Sciatic nerve (tissue), 2 donors: ENCODE measurements at regions not wholly inside any gene's neighbourhood (a gene's known extent, or its start where the extent isn't known, plus 50 kb on each side); places are given as distances from the start of the nearest gene placed in this dataset.

Experiments used
- ATAC-seq: fragments of 200-7000 bp; cut with Tn5 transposase; one replicate; pipeline ENCODE4 v1.9.1; 2020; ENCODE audit warnings: mild to moderate bottlenecking, moderate library complexity
- DNase-seq: peaks from one replicate; pipeline ENCODE4 v3.0.0-alpha.2; 2020; ENCODE audit warnings: low spot score
- intact Hi-C: fragments of 100-400 bp; cut with DNase I; formaldehyde crosslinking; loops from one replicate; pipeline ENCODE4 v1.14.2; 2022
- donor health status: DM: no; HTN: no; CAD: no.
- donor health status: DM: no; HTN: no; CAD: no.

DNA sequence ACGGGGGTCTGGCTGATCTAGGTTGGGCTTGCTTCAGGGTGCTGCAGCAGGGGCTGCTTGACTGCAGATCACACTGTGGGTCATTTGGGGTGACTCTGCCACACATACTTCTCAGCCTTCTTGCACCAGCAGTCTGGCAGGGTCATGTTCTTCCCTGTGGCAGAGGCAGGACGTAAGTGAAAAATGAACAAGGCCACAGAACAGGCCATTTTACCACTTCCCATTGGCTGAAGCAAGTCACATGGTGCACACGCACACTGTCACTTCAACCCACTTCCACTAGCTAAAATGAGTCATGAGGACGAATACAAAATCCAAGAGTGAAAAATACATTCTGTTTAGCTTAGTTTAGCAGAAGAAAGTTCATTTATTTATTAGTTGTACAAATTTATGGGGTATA is 168.6 kb upstream of the GGTLC1 start:
- ATAC-seq (no peak), DNase-seq (no peak)
- intact Hi-C loops = no loop called here

DNA sequence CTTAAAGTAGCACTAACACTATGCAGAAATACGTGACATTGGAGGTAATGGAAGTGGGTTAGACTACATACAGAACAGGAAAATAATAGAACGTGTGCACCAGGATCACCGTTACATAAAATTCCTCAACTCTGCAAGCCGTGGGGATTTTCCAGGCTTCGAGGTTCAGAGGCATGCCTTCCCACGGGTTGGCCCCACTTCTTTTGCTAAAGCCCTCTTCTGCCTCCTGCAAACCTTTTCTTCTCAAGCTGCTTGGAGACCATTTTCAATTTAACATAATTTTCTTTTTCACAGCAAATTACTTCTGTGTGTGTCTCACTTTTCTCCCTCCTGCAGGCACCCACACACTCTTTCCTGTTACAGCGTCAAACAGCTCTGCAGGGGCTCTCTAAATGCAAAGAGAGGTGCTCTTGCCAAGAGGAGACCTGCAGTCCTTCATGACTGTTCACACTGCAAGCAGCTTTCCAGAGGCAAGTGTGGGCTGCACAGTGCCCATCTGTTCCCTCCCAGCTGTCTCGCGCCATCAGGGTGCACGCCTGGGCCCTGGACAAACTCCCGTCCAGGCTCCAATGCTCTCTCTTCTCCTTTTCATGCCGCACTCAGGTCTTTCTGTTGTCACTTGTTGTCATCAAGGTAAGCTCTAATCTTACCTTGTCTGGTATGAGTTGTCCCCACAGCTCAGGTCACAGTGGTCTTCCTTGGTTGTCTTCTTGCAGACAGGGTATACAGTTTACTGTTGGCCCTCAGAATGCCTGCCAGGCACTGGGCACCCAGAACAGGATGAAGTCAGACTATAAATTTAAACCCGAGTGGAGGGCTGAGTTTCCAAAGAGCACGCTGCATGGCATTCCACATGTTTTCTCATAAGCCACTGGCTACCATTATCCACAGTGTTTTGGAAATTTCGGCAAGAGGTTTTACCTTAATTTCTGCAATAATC is 164.8 kb upstream of the GGTLC1 start:
- DNase-seq (no peak), ATAC-seq (no peak)
- intact Hi-C loops = no loop called here

DNA sequence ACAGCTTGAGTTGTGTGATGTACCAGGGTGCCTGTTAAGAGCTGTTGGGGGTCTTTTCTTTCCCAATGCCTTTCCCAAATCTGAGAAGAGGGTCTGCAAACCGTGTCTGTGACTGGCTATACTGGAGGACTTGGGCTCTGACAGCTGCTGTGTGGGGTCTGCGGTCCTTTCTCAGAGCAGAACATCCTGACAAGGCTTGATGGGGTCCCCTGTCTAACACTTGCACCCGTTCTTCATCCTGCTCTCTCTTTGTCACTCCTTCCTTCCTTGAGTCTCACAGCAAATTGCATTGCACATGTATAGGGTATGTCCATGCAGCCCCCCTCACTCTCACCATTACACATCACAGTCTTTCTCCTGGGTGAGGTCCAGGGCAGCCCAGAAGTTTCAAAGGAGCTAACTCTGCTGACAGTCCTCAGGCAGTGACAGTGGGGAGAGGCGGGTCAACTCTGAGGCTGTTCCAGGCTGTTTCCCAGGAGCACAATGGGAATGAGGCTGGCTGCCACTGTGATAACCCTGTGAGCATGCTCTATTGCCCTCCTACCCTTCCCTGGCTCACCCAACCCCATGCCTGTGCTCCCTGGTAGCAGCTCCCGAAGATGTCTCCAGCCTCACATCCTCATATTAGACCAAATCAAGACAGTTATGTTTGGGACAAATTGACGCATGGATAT is 163.2 kb upstream of the GGTLC1 start:
- ATAC-seq = no peak
- no peak for DNase-seq
- intact Hi-C loops = no loop called here

DNA sequence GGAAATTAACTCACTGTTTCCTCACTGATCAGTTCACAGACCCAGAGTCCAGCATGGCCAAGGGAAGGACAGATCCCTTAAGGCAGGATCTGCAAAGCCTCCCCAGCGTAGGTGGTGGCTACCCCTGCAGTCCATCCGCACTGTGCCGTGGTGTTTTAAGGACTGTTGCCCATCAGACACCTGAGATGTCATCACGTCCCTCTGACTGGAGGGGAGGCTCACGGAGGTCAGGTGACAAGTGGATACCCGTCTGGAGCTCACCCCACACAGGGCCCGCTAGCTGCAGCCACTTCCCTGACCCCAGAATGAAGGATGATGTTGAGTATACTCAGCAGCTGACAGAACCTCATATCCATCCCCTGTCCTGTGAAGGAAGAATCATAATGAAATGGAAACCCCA is 161.8 kb upstream of the GGTLC1 start:
- DNase-seq (no peak), ATAC-seq (no peak)
- intact Hi-C loops = no loop called here

DNA sequence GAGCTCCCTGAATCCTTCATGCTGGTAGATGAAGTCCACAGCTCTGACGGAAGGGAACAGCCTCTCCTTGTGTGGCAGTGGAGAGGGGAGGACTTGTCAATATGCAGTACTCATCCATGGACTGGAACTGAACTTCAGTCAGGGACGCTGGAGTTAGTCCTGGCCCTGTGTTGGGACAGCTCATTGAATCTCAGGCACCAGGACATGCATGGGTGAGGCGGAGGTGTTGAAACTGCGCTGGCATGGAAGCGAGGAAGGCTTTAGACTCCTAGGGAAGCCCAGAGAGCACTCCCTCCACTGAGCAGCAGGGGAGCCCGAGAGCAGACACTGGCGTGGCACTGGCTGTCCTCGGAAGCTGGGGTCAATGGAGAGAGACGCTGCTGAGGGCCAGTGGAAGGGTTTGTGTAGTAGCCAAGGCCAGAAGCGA is 161.3 kb upstream of the GGTLC1 start:
- intact Hi-C loops = no loop called here
- DNase-seq (no peak), ATAC-seq (no peak)

DNA sequence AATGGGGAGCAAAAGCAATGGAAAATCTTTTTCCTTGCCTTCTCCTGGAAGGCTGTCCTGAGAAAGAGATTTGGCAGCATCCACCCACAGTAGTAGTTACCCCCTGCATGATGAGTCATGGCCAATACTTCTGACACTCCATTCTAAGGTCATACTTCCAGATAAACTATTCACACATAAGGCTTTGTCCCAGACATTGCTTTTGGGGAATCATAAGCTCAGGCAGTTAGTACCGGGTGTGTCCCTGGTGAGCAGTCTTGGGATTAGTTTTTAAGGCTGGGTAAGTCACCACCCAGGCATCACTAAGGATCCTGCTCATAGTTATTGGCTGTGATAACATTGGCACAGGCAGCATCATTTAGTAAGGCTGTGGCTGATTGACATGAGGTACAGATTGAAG is 160.6 kb upstream of the GGTLC1 start:
- no peak for ATAC-seq
- intact Hi-C loops = no loop called here
- DNase-seq = no peak

DNA sequence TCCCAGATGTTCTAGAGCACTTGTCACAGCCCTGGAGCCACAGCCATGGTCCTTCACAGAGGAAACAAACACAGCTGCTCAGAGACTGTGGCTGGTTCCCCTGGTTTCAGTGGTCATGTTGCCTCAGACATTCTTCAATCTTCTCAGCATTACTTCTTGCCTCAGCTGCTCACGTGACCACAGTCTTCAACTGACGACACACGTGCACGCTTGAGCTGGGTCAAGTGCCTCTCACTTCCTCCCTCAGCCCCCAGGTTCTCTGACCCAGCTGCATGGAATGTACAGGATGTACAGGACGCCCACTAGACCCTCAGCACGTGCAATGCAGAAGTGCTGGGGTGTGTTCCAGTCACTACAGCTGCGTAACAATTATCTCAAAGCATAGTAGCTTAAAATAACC is 159.8 kb upstream of the GGTLC1 start:
- intact Hi-C loops = no loop called here
- ATAC-seq = no peak
- DNase-seq = no peak

DNA sequence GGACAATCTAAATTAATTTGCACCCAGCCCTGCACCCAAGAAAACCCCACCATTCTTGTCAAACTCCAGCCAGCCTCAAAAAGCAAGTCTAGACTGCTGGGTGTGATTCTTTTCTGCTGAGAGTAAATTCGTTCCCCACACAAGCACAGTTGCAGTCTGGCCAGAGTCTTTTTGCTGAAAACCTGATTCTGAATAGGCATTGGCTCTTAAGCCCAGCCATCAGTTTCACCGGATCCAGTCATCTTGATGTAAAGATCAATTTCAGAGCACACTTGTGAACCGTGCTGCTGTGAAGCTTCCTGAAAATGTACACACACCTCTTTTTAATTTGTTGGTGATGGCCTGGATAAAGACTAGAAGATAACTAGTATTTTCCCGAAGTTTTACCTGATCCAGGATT is 159.4 kb upstream of the GGTLC1 start:
- ATAC-seq (no peak), DNase-seq (no peak)
- intact Hi-C loops = no loop called here

DNA sequence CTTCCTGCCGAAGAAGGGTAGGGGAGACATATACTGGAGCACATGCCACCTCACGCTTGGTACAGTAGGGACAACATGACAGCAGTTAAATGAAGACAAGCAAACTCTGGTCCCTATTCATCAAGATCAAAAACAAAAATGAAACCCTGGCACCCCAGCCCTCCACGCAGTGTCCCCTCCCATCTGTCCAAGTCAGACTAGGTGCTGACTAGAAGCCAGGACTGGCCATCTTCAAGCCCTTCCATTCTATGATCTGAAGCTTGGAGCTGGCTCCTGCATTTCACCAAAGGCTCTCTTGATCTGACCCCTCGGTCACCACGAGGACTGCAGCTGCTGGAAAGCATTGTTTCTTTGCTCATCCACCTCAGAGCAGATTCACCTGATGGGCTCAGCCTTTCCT is 158.9 kb upstream of the GGTLC1 start:
- intact Hi-C loops = no loop called here
- no peak for ATAC-seq
- DNase-seq = no peak

DNA sequence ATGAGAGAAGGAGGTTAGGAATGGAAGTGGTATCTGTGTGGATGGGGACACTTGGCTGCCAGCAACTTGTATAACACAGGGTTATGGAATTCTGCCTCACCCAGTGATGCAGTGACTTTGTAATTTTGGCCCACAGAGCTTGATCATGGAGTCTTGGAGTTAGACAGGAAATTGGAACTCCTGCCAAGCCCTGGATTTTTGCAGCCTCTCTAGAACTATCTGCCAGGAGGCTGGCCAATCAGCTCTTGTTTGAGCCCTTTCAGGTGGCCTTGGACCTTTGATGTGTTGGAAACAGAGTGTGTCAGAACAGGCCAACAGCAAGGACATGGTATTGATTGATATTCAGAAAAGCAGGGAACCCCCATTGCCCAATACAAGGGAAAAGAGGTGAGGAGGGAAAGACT is 157.7 kb upstream of the GGTLC1 start:
- DNase-seq (no peak), ATAC-seq (no peak)
- intact Hi-C loops = no loop called here

DNA sequence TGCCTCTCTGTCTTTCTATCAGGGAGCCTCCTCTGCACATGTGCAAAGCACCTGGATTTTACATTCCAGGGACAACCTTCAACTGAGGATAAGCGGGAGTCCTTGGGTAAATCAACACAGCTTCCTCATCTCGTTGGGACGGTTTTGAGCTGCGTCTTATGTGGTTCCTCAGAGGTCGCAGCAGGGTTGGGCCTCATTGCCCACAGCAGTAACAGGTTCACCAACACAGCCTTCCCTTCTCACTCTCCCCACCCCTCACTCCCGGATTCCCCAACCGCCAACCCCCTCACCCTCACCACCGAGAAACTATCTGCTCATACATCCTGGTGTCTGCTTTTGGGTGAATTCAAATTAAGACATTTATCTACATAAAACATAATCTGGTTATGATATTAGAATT is 155.8 kb upstream of the GGTLC1 start:
- no peak for ATAC-seq
- DNase-seq = no peak
- intact Hi-C loops = no loop called here

DNA sequence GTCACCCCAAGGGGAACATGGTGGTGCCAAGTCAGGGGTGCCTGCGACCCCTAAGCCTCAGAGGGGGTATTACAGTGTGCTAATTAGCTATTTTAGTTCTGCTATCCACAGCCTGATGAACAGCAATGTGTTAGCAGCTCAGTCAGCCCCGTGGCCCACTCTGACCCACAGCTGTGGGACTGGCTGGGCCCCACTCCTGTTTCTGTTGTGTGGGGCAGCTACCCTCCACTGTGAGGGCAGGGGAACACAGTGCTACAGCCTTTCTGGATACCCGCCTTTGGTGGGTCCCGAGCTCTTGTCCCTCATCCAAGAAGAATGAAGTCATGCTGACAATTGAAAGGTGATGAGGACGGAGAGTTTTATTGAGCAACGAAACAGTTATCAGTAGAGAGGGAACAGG is 152.5 kb upstream of the GGTLC1 start:
- intact Hi-C loops = no loop called here
- DNase-seq = no peak
- ATAC-seq = no peak

DNA sequence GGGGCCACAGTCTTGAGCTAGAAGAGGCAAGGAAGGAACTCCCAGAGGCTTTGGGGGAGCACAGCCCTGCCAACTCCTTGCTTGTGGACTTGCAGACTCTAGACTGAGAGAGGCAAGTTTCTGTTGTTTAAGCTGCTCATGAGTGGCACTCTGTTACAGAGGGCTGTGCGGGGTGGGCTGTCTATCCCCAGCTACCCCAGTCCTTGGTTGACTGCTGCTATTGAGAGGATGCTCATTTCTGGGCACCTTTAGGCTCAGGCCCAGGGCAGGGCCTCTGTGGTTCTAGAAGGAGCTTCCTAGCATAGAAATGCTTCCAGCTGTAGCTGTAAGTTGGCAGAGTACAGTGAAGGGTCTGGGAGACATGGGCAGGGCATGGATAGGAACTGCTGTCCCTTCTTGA is 151.3 kb upstream of the GGTLC1 start:
- intact Hi-C loops = no loop called here
- DNase-seq (no peak), ATAC-seq (no peak)

DNA sequence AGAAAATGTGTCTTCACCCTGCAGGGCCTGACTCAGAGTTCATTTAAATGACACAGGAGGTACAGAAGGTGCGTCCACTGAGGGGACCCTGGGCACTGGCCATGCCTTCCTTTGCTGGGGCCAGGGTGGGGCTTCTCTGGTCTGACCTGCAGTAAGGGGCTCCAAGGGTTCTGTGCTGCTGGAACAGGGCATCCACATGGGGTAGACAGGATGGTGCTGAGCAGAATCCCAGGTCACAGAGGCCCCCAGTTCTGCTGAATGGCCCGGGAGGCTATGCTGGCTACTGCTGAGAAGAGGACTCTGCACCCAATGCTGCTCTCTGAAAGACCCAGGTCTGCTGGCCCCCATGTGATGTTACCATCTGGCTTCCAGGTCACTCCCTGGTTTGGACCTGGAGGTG is 150.4 kb upstream of the GGTLC1 start:
- intact Hi-C loops = no loop called here
- ATAC-seq (no peak), DNase-seq (no peak)

DNA sequence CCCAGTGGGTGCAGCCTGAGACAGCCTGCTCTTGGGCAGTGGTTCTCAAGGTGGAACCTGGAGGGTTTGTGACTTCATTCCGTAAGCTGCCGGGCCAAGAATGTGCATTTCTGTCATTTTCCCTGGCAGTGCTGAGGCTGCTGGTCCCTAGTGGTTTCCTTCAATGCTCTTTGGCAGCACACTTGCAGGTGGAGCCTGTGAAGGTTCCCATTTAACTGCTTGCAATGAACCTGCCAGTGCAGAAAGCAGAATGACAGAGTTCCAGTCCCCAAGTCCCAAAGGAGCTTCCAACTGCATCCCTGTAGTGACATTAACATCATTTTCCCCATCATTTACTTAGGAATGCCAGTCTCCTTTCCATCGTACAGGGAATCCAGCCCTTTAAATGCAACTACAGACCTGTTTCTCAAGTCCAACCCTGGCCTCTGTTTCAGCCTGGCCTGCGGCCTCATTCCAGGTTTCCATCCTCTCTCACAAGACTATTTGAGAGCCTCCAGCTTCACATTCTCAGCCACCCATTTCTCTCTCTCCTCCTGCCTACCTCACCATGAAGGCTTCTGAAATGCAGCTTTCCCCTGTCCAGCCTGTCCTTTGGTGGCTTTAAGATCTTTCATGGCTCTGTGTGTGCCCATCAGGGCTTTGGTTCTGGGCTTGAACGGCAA is 149.7 kb upstream of the GGTLC1 start:
- ATAC-seq = no peak
- intact Hi-C loops = no loop called here
- no peak for DNase-seq

DNA sequence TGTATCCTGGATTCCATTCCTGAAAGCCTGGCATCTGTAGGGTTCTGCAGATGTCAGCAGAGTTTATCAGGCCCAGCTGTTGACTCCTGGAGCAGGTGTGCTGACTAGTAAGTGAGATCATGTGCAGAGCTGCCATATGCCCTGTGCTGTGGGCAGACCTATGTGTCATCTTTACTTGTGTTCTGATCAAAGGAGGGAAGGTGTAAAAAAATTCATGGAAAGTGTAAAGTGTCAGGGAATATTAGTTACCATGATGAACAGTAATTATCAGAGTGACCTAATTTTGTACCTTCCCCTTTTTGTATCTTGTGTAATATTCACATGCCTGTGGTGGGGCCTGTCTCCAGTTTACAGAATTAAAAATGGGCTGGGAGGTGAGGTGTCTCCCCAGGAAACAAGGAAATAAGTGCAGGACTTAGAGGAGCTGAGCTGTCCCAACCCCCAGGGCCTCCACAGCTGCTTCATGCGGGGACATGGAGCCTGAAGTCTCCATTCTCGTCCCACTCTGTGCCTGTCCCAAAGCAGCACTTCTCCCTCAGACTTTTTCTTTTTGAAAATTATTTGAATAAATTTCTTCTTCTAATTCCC is 148.2 kb upstream of the GGTLC1 start:
- no peak for ATAC-seq
- no peak for DNase-seq
- intact Hi-C loops = no loop called here

DNA sequence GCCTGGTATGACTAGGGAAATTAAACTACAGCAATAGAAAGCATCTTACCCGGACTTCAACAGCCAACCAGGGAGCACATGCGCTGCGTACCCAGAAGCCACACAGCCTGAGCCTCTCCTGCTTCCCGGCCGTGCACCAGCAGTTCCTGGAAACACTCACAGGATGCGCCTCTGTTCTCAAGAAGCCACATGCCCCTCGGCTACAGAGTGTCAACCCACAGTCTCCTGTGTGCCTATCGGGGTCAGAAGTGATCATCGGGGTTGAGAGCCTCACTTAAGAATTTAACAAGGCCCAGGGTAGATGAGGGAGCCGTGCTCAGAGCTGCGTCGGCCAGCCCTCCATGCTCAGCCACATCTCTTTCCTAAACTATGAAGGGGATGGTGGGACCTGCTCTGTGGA is 147.2 kb upstream of the GGTLC1 start:
- no peak for ATAC-seq
- intact Hi-C loops = no loop called here
- no peak for DNase-seq

DNA sequence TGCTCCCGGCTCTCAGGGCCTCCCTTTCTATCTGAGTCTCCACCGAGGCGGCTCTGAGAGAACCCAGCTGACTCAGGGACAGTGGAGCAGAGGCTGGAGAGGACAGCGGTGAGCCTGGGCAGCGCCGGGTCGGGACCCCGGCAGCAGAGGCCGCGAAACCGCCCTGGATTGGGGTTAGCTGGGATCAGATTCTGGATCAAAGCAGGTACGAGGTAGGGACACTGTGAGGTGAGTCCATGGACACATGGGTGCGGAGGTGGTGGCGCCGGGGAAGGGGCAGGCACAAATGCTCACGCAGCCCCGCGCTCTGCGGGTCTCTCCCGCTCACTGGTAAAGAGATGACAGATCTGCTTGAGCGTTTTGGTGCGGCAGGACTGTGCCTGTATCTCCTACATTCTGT is 146.4 kb upstream of the GGTLC1 start:
- DNase-seq = no peak
- no peak for ATAC-seq

DNA sequence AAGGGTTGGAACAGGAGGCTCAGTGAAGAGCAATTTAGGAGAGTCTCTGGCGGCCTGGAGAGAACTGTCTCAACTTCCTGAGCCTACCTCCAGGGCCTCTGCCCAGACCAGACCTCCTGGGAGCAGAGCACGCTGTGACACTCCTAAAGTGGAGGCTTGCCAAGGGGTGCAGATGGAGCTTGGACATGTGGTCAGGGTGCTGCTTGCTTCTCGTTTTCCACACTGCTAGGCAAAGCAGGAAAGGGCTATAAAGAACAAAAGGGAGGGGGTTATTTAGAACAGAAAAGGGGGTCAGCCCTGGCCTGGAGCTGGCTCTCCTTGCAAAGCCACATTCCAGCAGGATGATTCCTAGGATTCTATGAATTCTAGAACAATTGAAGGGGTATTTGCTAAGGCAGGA is 145.7 kb upstream of the GGTLC1 start:
- DNase-seq (no peak), ATAC-seq (no peak)
- intact Hi-C loops = no loop called here

More for the DNA sequence above, 146.4 kb upstream of the GGTLC1 start:
- intact Hi-C loops = no loop called here

DNA sequence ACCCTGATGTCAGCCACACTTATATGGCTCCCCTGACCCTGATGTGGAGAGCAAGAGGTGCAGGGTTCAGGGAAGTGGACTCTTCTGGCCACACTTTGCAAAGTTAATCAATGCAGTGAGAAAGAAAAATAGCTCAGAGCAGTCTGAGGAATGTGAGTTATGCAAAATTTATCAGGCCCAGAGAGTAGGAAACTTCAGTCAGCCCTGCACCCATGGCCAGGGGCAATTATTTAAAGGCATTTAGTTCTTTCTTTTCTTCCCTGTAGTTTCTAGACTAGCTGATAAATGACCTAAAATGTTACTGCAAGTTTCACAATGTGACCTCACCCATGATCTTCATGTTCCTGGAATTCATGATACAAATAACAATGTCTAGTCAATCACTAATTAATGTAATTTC is 143.7 kb upstream of the GGTLC1 start:
- intact Hi-C loops = no loop called here
- DNase-seq (no peak), ATAC-seq (no peak)
